WTC11 (cell line): ENCODE measurements at regions not wholly inside any gene's neighbourhood (a gene's known extent, or its start where the extent isn't known, plus 50 kb on each side); places are given as distances from the start of the nearest gene placed in this dataset.

ENCODE experiments used
- CTCF ChIP-seq: fragments of 200-600 bp; IDR thresholded peaks from 2 replicates; pipeline ENCODE4 v1.8.0; 2022; ENCODE audit warnings: antibody characterized with exemption
- MLX ChIP-seq: sonication (generic); formaldehyde crosslinking; IDR thresholded peaks from 2 replicates; pipeline ENCODE4 v1.8.1; 2023; ENCODE audit warnings: mild to moderate bottlenecking, missing genetic modification reagents, moderate library complexity
- NR2C2 ChIP-seq: sonication (generic); formaldehyde crosslinking; IDR thresholded peaks from 2 replicates; pipeline ENCODE4 v1.8.0; 2022; ENCODE audit warnings: mild to moderate bottlenecking, missing genetic modification reagents

- TF ChIP-seq NR2C2 (CRISPR knock-in tag): no peak
- no peak for TF ChIP-seq MLX (CRISPR knock-in tag)
- TF ChIP-seq CTCF: no peak
Measured at GRCh38 chr3:105950881-105951600, 82.2 kb upstream of the CBLB start.
